GM20000 (cell line): ENCODE measurements at regions not wholly inside any gene's neighbourhood (a gene's known extent, or its start where the extent isn't known, plus 50 kb on each side); places are given as distances from the start of the nearest gene placed in this dataset.
"Not testable (repeated sequence)": the region's sequence is repeated elsewhere in the genome, so short reads cannot be mapped to it uniquely, and the experiment has no call there.

Experiments
- DNase-seq: peaks from one replicate; pipeline ENCODE4 v3.0.0; 2012; ENCODE audit warnings: low spot score
- TF ChIP-seq, protein P1 (sequence below): IDR thresholded peaks from 2 replicates; pipeline ENCODE4 v1.5.1; 2012; ENCODE audit warnings: mild to moderate bottlenecking, control low read depth; ENCODE audit errors: extremely low read depth, missing control alignments

DNA sequence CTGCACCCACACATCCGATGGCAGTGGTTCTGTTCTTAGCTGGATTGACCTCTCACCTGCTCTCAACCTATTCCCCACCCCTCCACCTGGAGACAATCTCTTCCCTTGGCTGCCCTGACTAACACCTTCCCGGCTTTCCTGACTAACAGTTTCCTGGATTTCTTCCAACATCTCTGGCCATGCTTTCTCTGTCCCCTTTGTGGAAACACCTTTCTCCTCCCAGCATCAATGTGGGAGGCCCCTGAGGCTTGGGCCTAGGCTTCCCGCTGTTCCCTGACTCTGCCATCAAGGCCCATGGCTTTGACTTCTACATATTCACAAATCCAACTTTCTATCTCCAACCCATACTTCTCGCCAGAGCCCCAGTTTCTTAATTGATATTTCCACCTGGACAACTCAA, 142.8 kb upstream of the ATP2B2 start:
- no peak for DNase-seq
- TF ChIP-seq, protein P1, sequence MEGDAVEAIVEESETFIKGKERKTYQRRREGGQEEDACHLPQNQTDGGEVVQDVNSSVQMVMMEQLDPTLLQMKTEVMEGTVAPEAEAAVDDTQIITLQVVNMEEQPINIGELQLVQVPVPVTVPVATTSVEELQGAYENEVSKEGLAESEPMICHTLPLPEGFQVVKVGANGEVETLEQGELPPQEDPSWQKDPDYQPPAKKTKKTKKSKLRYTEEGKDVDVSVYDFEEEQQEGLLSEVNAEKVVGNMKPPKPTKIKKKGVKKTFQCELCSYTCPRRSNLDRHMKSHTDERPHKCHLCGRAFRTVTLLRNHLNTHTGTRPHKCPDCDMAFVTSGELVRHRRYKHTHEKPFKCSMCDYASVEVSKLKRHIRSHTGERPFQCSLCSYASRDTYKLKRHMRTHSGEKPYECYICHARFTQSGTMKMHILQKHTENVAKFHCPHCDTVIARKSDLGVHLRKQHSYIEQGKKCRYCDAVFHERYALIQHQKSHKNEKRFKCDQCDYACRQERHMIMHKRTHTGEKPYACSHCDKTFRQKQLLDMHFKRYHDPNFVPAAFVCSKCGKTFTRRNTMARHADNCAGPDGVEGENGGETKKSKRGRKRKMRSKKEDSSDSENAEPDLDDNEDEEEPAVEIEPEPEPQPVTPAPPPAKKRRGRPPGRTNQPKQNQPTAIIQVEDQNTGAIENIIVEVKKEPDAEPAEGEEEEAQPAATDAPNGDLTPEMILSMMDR: no peak

- DNase-seq: not testable (repeated sequence)
These were observed 144.1 kb upstream of the ATP2B2 start for GRCh38 chr3:10649463-10649862.

- TF ChIP-seq, protein P1: no peak
- no peak for DNase-seq
These were observed 146.1 kb upstream of the ATP2B2 start for GRCh38 chr3:10651506-10651905.

DNA sequence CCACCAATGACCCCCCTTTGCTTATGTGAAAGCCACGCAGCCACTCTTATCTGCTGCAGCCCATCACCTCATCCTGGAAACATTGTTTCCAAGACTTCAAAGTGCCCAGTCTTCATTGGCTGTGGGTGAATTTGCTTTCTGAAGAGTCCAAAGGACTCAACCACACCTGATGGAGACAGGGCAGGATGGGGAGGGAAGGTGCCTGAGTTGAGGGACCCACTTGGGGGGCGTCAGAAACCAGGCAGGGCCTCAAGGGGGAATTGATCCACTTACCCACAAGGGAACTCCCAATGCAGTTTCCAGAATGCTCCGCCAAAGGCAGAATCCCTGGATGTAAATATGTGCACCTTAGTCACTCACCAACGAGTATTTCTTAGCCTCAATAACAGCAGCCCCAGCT, 147.9 kb upstream of the ATP2B2 start:
- DNase-seq: no peak
- TF ChIP-seq, protein P1: no peak

DNA sequence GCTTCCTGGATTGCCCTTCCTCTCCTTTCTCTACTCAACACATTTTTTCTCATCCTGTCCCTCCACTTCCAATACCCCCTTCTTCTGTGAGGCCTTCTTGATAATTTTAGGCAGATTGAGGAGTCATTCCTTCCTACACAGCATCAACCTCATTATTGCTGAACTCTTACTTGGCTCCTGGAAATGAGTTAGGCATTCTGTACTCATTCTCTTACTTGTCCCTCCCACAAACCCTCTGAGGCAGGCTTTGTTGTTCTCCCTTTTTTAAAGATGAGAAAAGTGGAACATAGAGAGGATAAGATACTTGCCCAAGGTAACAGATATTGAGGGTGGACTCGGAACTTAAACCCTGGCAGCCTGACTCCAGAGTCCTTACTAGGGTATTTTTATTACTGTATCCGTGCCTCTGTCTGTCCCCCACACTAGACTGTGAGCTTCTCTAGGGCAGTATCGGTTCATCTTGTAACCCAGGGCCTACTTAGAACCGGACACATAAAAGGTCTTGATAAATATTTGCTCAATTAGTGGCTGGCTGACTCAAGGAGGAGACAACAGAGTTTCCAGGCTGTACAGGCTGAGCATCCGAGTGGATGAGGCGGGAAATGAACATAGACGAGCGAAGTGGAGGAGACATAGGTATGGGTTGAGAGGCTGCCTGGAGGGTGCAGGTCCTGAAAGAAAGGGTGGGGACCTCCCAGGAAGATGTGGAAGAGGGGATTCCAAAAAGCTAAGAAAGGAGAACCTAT, 148.7 kb upstream of the ATP2B2 start:
- DNase-seq: no peak
- TF ChIP-seq, protein P1: no peak

GRCh38 chr3:10655105-10655504, 149.7 kb upstream of the ATP2B2 start:
- TF ChIP-seq, protein P1: no peak

DNA sequence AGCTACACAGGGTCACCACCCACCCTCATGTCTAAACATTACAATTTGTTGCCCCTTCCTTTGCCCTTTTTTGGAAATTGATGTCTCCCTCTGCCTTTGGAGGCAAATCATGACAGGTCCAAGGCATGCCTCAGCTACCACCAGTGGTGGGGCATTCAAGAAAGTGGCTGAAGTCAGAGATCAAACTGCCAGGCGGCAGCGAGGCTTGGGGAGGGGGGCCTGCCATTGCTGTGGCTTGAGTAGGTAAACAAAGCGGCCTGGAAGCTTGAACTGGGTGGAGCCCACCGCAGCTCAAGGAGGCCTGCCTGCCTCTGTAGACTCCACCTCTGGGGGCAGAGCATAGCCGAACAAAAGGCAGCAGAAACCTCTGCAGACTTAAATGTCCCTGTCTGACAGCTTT, 152.0 kb upstream of the ATP2B2 start:
- not testable (repeated sequence) for DNase-seq

More at GRCh38 chr3:10655105-10655504, 149.7 kb upstream of the ATP2B2 start:
- DNase-seq: no peak

DNA sequence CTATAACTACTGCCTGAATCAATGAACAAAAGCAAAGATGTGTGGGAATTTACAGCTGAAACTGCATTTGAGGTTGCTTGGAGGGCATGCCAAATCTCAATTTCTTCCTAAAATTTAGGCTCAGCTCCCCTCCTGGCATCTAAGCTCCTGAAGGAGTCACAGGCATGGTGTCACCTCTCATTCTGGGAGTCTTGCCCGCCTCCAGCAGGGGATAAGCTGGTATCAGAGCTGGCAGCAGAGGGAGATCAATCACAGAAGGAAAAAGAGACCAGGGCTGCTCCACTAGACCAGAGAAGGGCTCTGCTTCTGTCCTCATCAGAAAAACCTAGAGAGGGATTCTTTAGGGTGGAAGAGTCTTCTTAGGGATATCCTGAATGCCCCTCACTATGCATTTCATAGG, 150.4 kb upstream of the SLC6A11 start:
- DNase-seq: no peak
- TF ChIP-seq, protein P1: no peak
